SK-N-SH treated with all-trans-retinoic acid at 6 μM for 48 hours (cell line): ENCODE measurements at regions not wholly inside any gene's neighbourhood (a gene's known extent, or its start where the extent isn't known, plus 50 kb on each side); places are given as distances from the start of the nearest gene placed in this dataset.

Source experiments
- CREB5 ChIP-seq: fragments of 250-450 bp; sonication (Bioruptor Pico); IDR thresholded peaks from 2 replicates; pipeline ENCODE4 v1.5.1; 2020; ENCODE audit warnings: low read depth, mild to moderate bottlenecking, moderate library complexity
- TSHZ2 ChIP-seq: fragments of 250-450 bp; sonication (Bioruptor Pico); IDR thresholded peaks from 2 replicates; pipeline ENCODE4 v1.5.0; 2020; ENCODE audit warnings: mild to moderate bottlenecking, moderate library complexity

DNA sequence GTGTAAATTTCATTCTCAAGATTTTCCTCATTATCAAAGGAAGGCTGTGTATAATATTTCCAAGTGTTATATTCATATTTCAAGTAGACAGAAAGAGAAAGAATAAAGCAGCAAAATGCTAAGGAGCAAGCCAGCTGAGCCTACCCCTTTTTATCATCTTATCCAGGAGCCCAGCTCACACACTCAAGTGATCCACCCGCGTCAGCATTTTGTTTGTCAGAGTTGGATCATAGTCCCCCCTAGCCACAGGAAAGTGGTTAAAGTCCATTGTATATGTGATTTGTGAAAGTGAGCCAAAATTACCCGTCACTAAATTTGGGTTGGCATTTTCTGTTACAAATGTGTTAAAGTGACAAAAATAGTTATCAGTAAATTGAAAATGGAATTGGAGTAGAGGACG lies 289.3 kb upstream of the CTSO start:
- TF ChIP-seq CREB5 (no peak), TSHZ2 (CRISPR knock-in tag) (no peak)
